ENCODE measurements at regions not wholly inside any gene's neighbourhood (a gene's known extent, or its start where the extent isn't known, plus 50 kb on each side); places are given as distances from the start of the nearest gene placed in this dataset.
"Not testable (repeated sequence)": the region's sequence is repeated elsewhere in the genome, so short reads cannot be mapped to it uniquely, and the experiment has no call there.

- no peak overlapping the region for H3K27ac Mint-ChIP-seq
- no peaks in the 10 kb centered on the region for H3K27me3 Mint-ChIP-seq (ENCODE audit: low read depth)
- H3K36me3 Mint-ChIP-seq (ENCODE audit: low read depth) = no peaks in the 10 kb centered on the region
- no peaks in the 10 kb centered on the region for H3K4me1 Mint-ChIP-seq
- no peaks in the 10 kb centered on the region for H3K9me3 Mint-ChIP-seq
- no peak overlapping the region for H3K4me3 Mint-ChIP-seq
- no peak for TF ChIP-seq CTCF (IDR thresholded peaks at IDR 0.05; ENCODE audit: unreplicated experiment in 3 of 3)
Observed at GRCh38 chr2:49693961-49694360, 539.6 kb upstream of the FSHR start.

- H3K9me3 Mint-ChIP-seq; H3K4me3 Mint-ChIP-seq; H3K4me1 Mint-ChIP-seq; H3K36me3 Mint-ChIP-seq (ENCODE audit: low read depth); H3K27me3 Mint-ChIP-seq (ENCODE audit: low read depth): not testable (repeated sequence)
- peak overlapping the region in 1 of 3 experiments; percentile 46 for H3K27ac Mint-ChIP-seq
Observed at GRCh38 chr2:49692022-49692421, 537.7 kb upstream of the FSHR start.

- no peaks in the 10 kb centered on the region for H3K9me3 Mint-ChIP-seq
- peak overlapping the region in 1 of 3 experiments; percentile 17 for H3K27ac Mint-ChIP-seq
- no peaks in the 10 kb centered on the region for H3K36me3 Mint-ChIP-seq (ENCODE audit: low read depth)
- H3K27me3 Mint-ChIP-seq (ENCODE audit: low read depth) = no peaks in the 10 kb centered on the region
- H3K4me3 Mint-ChIP-seq = no peak overlapping the region
- no peaks in the 10 kb centered on the region for H3K4me1 Mint-ChIP-seq
- TF ChIP-seq CTCF (IDR thresholded peaks at IDR 0.05; ENCODE audit: unreplicated experiment in 3 of 3) = peak; percentile 53 to 60 (median 56)
Observed at GRCh38 chr2:49687918-49688317, 533.6 kb upstream of the FSHR start.

- H3K4me1 Mint-ChIP-seq = no peaks in the 10 kb centered on the region
- H3K9me3 Mint-ChIP-seq = no peaks in the 10 kb centered on the region
- H3K4me3 Mint-ChIP-seq = no peak overlapping the region
- TF ChIP-seq CTCF (IDR thresholded peaks at IDR 0.05; ENCODE audit: unreplicated experiment in 3 of 3) = no peak
- no peaks in the 10 kb centered on the region for H3K27me3 Mint-ChIP-seq (ENCODE audit: low read depth)
- H3K36me3 Mint-ChIP-seq (ENCODE audit: low read depth) = no peaks in the 10 kb centered on the region
- no peak overlapping the region for H3K27ac Mint-ChIP-seq
Observed at GRCh38 chr2:49686897-49687442, 532.7 kb upstream of the FSHR start.

- Mint-ChIP-seq H3K36me3 (ENCODE audit: low read depth) (no peaks in the 10 kb centered on the region), H3K9me3 (no peaks in the 10 kb centered on the region), H3K4me1 (no peaks in the 10 kb centered on the region), H3K27me3 (ENCODE audit: low read depth) (no peaks in the 10 kb centered on the region), H3K27ac (no peak overlapping the region), H3K4me3 (no peak overlapping the region)
- no peak for TF ChIP-seq CTCF (IDR thresholded peaks at IDR 0.05; ENCODE audit: unreplicated experiment in 3 of 3)
Observed at GRCh38 chr2:49686291-49686690, 532.0 kb upstream of the FSHR start.

- no peak overlapping the region for H3K27ac Mint-ChIP-seq
- no peaks in the 10 kb centered on the region for H3K27me3 Mint-ChIP-seq (ENCODE audit: low read depth)
- no peaks in the 10 kb centered on the region for H3K4me1 Mint-ChIP-seq
- no peaks in the 10 kb centered on the region for H3K36me3 Mint-ChIP-seq (ENCODE audit: low read depth)
- no peaks in the 10 kb centered on the region for H3K9me3 Mint-ChIP-seq
- H3K4me3 Mint-ChIP-seq = no peak overlapping the region
- TF ChIP-seq CTCF (IDR thresholded peaks at IDR 0.05; ENCODE audit: unreplicated experiment in 3 of 3) = no peak
Observed at GRCh38 chr2:49677227-49677626, 522.9 kb upstream of the FSHR start.
